Heart left ventricle (tissue), 16 donors: ENCODE measurements at regions not wholly inside any gene's neighbourhood (a gene's known extent, or its start where the extent isn't known, plus 50 kb on each side); places are given as distances from the start of the nearest gene placed in this dataset.

Experiments used
- ATAC-seq, 4 donors: fragments of 200-7000 bp; cut with Tn5 transposase; one replicate each; pipeline ENCODE4 v1.9.1; 2020 to 2022; ENCODE audit warnings: moderate library complexity in 4 of 4, mild to moderate bottlenecking in 3 of 4, moderate number of reproducible peaks in 1 of 4
- DNase-seq, 5 donors: peaks; one replicate each; pipeline ENCODE4 v3.0.0-alpha.2; 2020
- H3K27ac ChIP-seq, 12 donors: fragments of 200-600 bp; sonication (generic) in 4 of 12; one replicate each; pipeline versions ENCODE4 v1.5.0 to v1.8.0; 2016 to 2022; ENCODE audit warnings: mild to moderate bottlenecking in 2 of 12
- H3K27me3 ChIP-seq, 9 donors: fragments of 200-600 bp; sonication (generic) in 2 of 9; one replicate each; pipeline versions ENCODE4 v1.5.1 to v1.8.0; 2016 to 2022; ENCODE audit warnings: mild to moderate bottlenecking in 3 of 9
- H3K36me3 ChIP-seq, 9 donors: fragments of 200-600 bp; sonication (generic) in 2 of 9; one replicate each; pipeline versions ENCODE4 v1.5.0 to v1.8.0; 2018 to 2022; ENCODE audit warnings: mild to moderate bottlenecking in 2 of 9
- H3K4me1 ChIP-seq, 12 donors: fragments of 200-600 bp; sonication (generic) in 4 of 12; one replicate each; pipeline versions ENCODE4 v1.5.0 to v1.8.0; 2016 to 2022; ENCODE audit warnings: mild to moderate bottlenecking in 3 of 12
- H3K4me3 ChIP-seq, 12 donors: fragments of 200-600 bp; sonication (generic) in 4 of 12; one replicate each; pipeline versions ENCODE4 v1.5.0 to v1.8.0; 2017 to 2022; ENCODE audit warnings: mild to moderate bottlenecking in 9 of 12, moderate library complexity in 4 of 12
- H3K9me3 ChIP-seq, 12 donors: fragments of 200-600 bp; sonication (generic) in 4 of 12; one replicate each; pipeline versions ENCODE4 v1.5.0 to v1.8.0; 2016 to 2022; ENCODE audit warnings: mild to moderate bottlenecking in 1 of 12
- POLR2A ChIP-seq, 2 donors: fragments of 450-650 bp; IDR thresholded peaks; one replicate each; pipeline ENCODE4 v1.6.1; 2017; ENCODE audit warnings: antibody characterized with exemption in 2 of 2, mild to moderate bottlenecking in 2 of 2, moderate library complexity in 2 of 2
- WGBS, 4 donors: extraction: QIAGEN DNeasy Blood & Tissue Kit in 2 of 4; methylation state at CpG; one replicate each; pipeline versions ENCODE4 v1.1.5 to v1.1.7; 2013 to 2018; 5-methylcytosine and 5-hydroxymethylcytosine counted together
- intact Hi-C, 10 donors: fragments of 100-400 bp; cut with DNase I; formaldehyde crosslinking; loops; one replicate each; pipeline versions ENCODE4 v1.11.1 to v1.14.2; 2022
- TF ChIP-seq, protein P1 (sequence below), 12 donors: fragments of 200-600 bp; sonication (generic) in 4 of 12; IDR thresholded peaks; one replicate each; pipeline versions ENCODE4 v1.5.0 to v1.8.0; 2018 to 2022; ENCODE audit warnings: antibody characterized with exemption in 12 of 12, mild to moderate bottlenecking in 5 of 12
- donor health status: ischemic (EF 13 %, LVEDD 7.1; RV severe dilation, severe dysfunction).
- donor health status: healthy with polysubstance abuse.
- donor health status: DM: no; HTN: yes; CAD: no.
- donor health status: DM: no; HTN: no; CAD: no.
- donor health status: ischemic (EF 25% LVEDD 6.9; RV normal size, moderate dysfunction).
- donor health status: ischemic (EF 25% LVEDD 5.7; RV mildly dilated, moderate dysfunction).
- donor health status: healthy.
- donor health status: DM: yes; HTN: yes; CAD: no.
- donor health status: ischemic (EF 35%, LVEDD 5.7; RV mildly dilated, moderate dysfunction).
- donor health status: nonischemic (EF 11% LVEDD 7.7; RV severe dilation, severe dysfunction).
- donor health status: DM: yes; HTN: yes; CAD: no.
- donor health status: PGD.
- donor health status: ischemic (EF 29% LVEDD 5.4; RV normal size, mild dysfunction).
- donor health status: nonischemic (EF 23%, LVEDD 6.1; RV moderate dilation, normal function).

DNA sequence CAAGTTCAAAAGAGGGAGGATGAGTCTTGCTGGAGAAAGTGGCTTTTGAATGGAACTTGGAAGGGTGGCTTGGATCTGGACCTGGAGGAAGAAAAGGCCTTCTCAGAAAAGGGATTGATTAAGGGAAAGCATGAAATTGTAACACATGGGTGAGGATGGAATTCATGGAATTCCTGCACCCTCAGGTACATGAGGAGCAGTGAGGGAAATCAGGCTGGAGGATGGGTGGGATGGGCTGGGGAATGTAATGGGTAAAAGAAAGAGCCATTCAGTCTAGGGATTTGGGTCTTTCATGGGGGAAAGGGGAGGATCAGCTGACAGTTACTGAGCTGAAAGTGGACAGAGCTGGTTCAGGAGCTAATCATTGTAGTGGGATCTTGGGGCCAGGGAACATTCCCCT lies 51.2 kb upstream of the HAAO start:
- no peaks in the 10 kb centered on the region for H3K9me3 ChIP-seq
- ATAC-seq (no peak), DNase-seq (no peak)
- H3K27ac ChIP-seq: peak overlapping the region in 1 of 12 donors; percentile 6
- H3K4me3 ChIP-seq: no peak overlapping the region
- intact Hi-C loops: no loop called here
- H3K4me1 ChIP-seq: peaks cover 0 to 53% (median 3%) of the 10 kb centered on the region in 12 donors
- no peaks in the 10 kb centered on the region for H3K27me3 ChIP-seq
- TF ChIP-seq POLR2A (IDR thresholded peaks at IDR 0.05): no peak
- TF ChIP-seq, protein P1, sequence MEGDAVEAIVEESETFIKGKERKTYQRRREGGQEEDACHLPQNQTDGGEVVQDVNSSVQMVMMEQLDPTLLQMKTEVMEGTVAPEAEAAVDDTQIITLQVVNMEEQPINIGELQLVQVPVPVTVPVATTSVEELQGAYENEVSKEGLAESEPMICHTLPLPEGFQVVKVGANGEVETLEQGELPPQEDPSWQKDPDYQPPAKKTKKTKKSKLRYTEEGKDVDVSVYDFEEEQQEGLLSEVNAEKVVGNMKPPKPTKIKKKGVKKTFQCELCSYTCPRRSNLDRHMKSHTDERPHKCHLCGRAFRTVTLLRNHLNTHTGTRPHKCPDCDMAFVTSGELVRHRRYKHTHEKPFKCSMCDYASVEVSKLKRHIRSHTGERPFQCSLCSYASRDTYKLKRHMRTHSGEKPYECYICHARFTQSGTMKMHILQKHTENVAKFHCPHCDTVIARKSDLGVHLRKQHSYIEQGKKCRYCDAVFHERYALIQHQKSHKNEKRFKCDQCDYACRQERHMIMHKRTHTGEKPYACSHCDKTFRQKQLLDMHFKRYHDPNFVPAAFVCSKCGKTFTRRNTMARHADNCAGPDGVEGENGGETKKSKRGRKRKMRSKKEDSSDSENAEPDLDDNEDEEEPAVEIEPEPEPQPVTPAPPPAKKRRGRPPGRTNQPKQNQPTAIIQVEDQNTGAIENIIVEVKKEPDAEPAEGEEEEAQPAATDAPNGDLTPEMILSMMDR (IDR thresholded peaks at IDR 0.05): no peak
- no peaks in the 10 kb centered on the region for H3K36me3 ChIP-seq

DNA sequence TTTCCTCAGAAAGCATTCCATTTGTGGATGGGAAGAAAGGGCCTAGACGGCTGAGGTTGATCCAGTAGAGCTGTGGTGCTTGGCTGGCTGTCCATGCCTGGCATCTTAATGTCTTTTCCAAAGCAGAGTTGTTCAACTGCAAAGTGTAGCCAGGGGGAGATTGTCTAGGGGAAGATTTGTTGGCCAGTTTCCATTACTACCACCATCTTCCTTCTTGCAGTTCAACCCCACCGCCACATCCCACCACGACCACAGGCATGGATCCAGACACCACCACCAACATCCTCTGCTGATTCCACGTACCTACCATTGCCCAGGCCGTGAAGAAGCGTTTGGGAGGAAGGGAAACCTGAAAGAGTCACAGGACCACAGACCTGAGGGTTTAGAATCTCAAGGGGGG lies 50.7 kb upstream of the HAAO start:
- intact Hi-C loops: no loop called here
- H3K27me3 ChIP-seq: no peaks in the 10 kb centered on the region
- H3K4me1 ChIP-seq: peaks cover 0 to 48% (median 3%) of the 10 kb centered on the region in 12 donors
- no peaks in the 10 kb centered on the region for H3K9me3 ChIP-seq
- WGBS, 4 donors: 87 to 96% (median 93%) methylated on average over 6 of the region's 6 CpGs
- H3K4me3 ChIP-seq: no peak overlapping the region
- no peak for DNase-seq
- no peak overlapping the region for H3K27ac ChIP-seq
- TF ChIP-seq POLR2A (IDR thresholded peaks at IDR 0.05): no peak
- no peak for ATAC-seq
- no peaks in the 10 kb centered on the region for H3K36me3 ChIP-seq

DNA sequence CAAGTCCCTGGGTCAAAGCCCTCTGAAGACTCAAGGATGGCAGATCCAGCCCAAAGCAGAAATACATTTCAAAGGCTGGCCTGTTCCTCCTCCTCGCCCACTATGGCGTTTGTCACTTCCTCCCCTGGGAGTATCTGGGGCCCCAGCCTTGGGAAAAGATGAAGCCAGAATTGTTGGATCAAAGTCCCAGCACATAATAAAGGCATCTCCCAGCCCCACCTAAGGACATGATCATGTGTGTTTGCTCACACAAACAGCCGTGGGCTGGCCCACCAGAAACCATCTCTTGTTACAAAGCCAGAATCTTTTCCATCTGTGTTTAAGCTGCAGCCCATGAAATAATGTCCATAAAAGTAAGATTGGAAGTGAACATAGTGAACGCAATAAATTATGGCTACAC lies 50.1 kb upstream of the HAAO start:
- ATAC-seq (no peak), DNase-seq (no peak)
- no peak for TF ChIP-seq POLR2A (IDR thresholded peaks at IDR 0.05)
- TF ChIP-seq, protein P1 (IDR thresholded peaks at IDR 0.05): no peak
- H3K27me3 ChIP-seq: no peaks in the 10 kb centered on the region
- H3K27ac ChIP-seq: no peak overlapping the region
- no peaks in the 10 kb centered on the region for H3K9me3 ChIP-seq
- WGBS, 4 donors: 60 to 86% (median 76%) methylated on average over 4 of the region's 4 CpGs
- H3K36me3 ChIP-seq: no peaks in the 10 kb centered on the region
- no peak overlapping the region for H3K4me3 ChIP-seq
- H3K4me1 ChIP-seq: peaks cover 0 to 46% (median 3%) of the 10 kb centered on the region in 12 donors
- intact Hi-C loops: no loop called here
